Smooth muscle cell (in vitro differentiated cells): ENCODE measurements at regions not wholly inside any gene's neighbourhood (a gene's known extent, or its start where the extent isn't known, plus 50 kb on each side); places are given as distances from the start of the nearest gene placed in this dataset.

Experiments used
- DNase-seq: peaks from one replicate; lab custom pipeline; 2025; ENCODE audit not compliant: unreplicated experiment; lab: John Stamatoyannopoulos, UW
- H2AFZ ChIP-seq: fragments of 200-600 bp; sonication (generic); 2 replicates; pipeline ENCODE4 v1.6.0; 2016; ENCODE audit warnings: antibody characterized with exemption, low read depth, mild to moderate bottlenecking
- H3F3A ChIP-seq: fragments of 200-600 bp; sonication (generic); 2 replicates; pipeline ENCODE4 v1.6.0; 2017; ENCODE audit warnings: antibody characterized with exemption, low read depth
- H3K27ac ChIP-seq: fragments of 200-600 bp; sonication (generic); 2 replicates; pipeline ENCODE4 v1.5.1; 2016; ENCODE audit warnings: low read depth, mild to moderate bottlenecking
- H3K27me3 ChIP-seq: fragments of 200-600 bp; sonication (generic); 2 replicates; pipeline ENCODE4 v1.6.1; 2016; ENCODE audit warnings: low read depth, mild to moderate bottlenecking
- H3K36me3 ChIP-seq: fragments of 200-600 bp; sonication (generic); 2 replicates; pipeline ENCODE4 v1.5.1; 2016; ENCODE audit warnings: low read depth
- H3K4me1 ChIP-seq: fragments of 200-600 bp; sonication (generic); 2 replicates; pipeline ENCODE4 v1.5.1; 2016; ENCODE audit warnings: low read depth
- H3K4me2 ChIP-seq: fragments of 200-600 bp; sonication (generic); 2 replicates; pipeline ENCODE4 v1.6.0; 2016; ENCODE audit warnings: mild to moderate bottlenecking
- H3K4me3 ChIP-seq: fragments of 200-600 bp; sonication (generic); 2 replicates; pipeline ENCODE4 v1.5.1; 2016; ENCODE audit warnings: mild to moderate bottlenecking
- H3K79me2 ChIP-seq: fragments of 200-600 bp; sonication (generic); 2 replicates; pipeline ENCODE4 v1.6.0; 2016; ENCODE audit warnings: low read depth, mild to moderate bottlenecking
- H3K9ac ChIP-seq: fragments of 200-600 bp; sonication (generic); 2 replicates; pipeline ENCODE4 v1.6.0; 2016; ENCODE audit warnings: low read depth
- H3K9me3 ChIP-seq: fragments of 200-600 bp; sonication (generic); replicated peaks from 2 replicates; pipeline ENCODE4 v1.5.1; 2016; ENCODE audit warnings: low read depth
- H4K20me1 ChIP-seq: fragments of 200-600 bp; sonication (generic); 2 replicates; pipeline ENCODE4 v1.6.0; 2016; ENCODE audit warnings: low read depth
- CTCF ChIP-seq: fragments of 200-600 bp; sonication (generic); IDR thresholded peaks from 2 replicates; pipeline ENCODE4 v1.5.1; 2017; ENCODE audit warnings: borderline replicate concordance, mild to moderate bottlenecking, antibody characterized with exemption; ENCODE audit not compliant: insufficient read depth, poor library complexity, severe bottlenecking
- WGBS: methylation state at CpG from one replicate; pipeline ENCODE4 v1.1.7; 2016; ENCODE audit warnings: low lambda C conversion rate; 5-methylcytosine and 5-hydroxymethylcytosine counted together

GRCh38 chr4:112766422-112766821 lies 129.5 kb downstream of the LARP7 start:
- WGBS, result 69% methylated on average over 3 of the region's 3 CpGs
- DNase-seq, result no peak
- no peaks in the 10 kb centered on the region for H3F3A ChIP-seq

GRCh38 chr4:112767386-112767785 lies 130.4 kb downstream of the LARP7 start:
- no peaks in the 10 kb centered on the region for H3K36me3 ChIP-seq
- H3K79me2 ChIP-seq, result no peaks in the 10 kb centered on the region
- no peaks in the 10 kb centered on the region for H3K9me3 ChIP-seq
- H4K20me1 ChIP-seq, result no peaks in the 10 kb centered on the region
- no peaks in the 10 kb centered on the region for H3K27me3 ChIP-seq
- no peak for DNase-seq
- H3K4me1 ChIP-seq, result peaks cover 3% of the 10 kb centered on the region
- no peak overlapping the region for H3K4me2 ChIP-seq
- TF ChIP-seq CTCF, result no peak
- no peak overlapping the region for H3K27ac ChIP-seq
- no peak overlapping the region for H3K9ac ChIP-seq
- no peak overlapping the region for H3K4me3 ChIP-seq
- H2AFZ ChIP-seq, result no peak overlapping the region
- no peaks in the 10 kb centered on the region for H3F3A ChIP-seq
- whole genome bisulfite sequencing, result 97% methylated on average over 6 of the region's 6 CpGs

More at GRCh38 chr4:112766422-112766821, 129.5 kb downstream of the LARP7 start:
- H3K4me2 ChIP-seq, result no peak overlapping the region
- H4K20me1 ChIP-seq, result no peaks in the 10 kb centered on the region
- H3K9me3 ChIP-seq, result no peaks in the 10 kb centered on the region
- H3K27ac ChIP-seq, result no peak overlapping the region
- H2AFZ ChIP-seq, result no peak overlapping the region
- H3K36me3 ChIP-seq, result no peaks in the 10 kb centered on the region
- H3K9ac ChIP-seq, result no peak overlapping the region
- H3K4me1 ChIP-seq, result peaks cover 8% of the 10 kb centered on the region
- H3K4me3 ChIP-seq, result no peak overlapping the region
- TF ChIP-seq CTCF, result peak; percentile 46
- H3K79me2 ChIP-seq, result no peaks in the 10 kb centered on the region
- H3K27me3 ChIP-seq, result no peaks in the 10 kb centered on the region

- H3K36me3 ChIP-seq, result no peaks in the 10 kb centered on the region
- WGBS, result 85% methylated on average over 5 of the region's 5 CpGs
These were observed 133.2 kb downstream of the LARP7 start for GRCh38 chr4:112770114-112770513.

More at GRCh38 chr4:112770114-112770513, 133.2 kb downstream of the LARP7 start:
- Histone ChIP-seq H4K20me1 (no peaks in the 10 kb centered on the region), H2AFZ (no peak overlapping the region), H3K4me1 (no peaks in the 10 kb centered on the region), H3K4me2 (no peak overlapping the region), H3K79me2 (no peaks in the 10 kb centered on the region), H3K4me3 (no peak overlapping the region), H3K9ac (no peak overlapping the region), H3K27me3 (no peaks in the 10 kb centered on the region), H3K27ac (no peak overlapping the region), H3F3A (no peaks in the 10 kb centered on the region), H3K9me3 (no peaks in the 10 kb centered on the region)
- no peak for DNase-seq
- no peak for TF ChIP-seq CTCF
